Keratinocyte (primary cell): ENCODE measurements at regions not wholly inside any gene's neighbourhood (a gene's known extent, or its start where the extent isn't known, plus 50 kb on each side); places are given as distances from the start of the nearest gene placed in this dataset.

Experiments used
- DNase-seq: peaks from one replicate; pipeline ENCODE4 v3.0.0-alpha.2; 2011; ENCODE audit warnings: low read depth, missing footprints, low spot score
- FAIRE-seq: peaks from 2 replicates; lab custom pipeline; 2011; peaks lifted over from hg19 to GRCh38; lab: Jason Lieb, UNC
- H2AFZ ChIP-seq: 2 replicates; pipeline ENCODE4 v1.6.0; 2012; ENCODE audit warnings: low read length, control low read depth, inconsistent platforms; ENCODE audit not compliant: control insufficient read depth
- H3K27ac ChIP-seq: 2 replicates; pipeline ENCODE4 v1.5.1; 2011; ENCODE audit warnings: low read length; ENCODE audit not compliant: control insufficient read depth, insufficient read depth
- H3K27me3 ChIP-seq: 3 replicates; pipeline ENCODE4 v1.6.0; 2011; ENCODE audit warnings: low read length; ENCODE audit not compliant: control insufficient read depth, insufficient read depth; ENCODE audit errors: extremely low read depth
- H3K36me3 ChIP-seq, 2 experiments: 2 replicates in 1 of 2; 3 replicates in 1 of 2; pipeline ENCODE4 v1.5.1; 2011; ENCODE audit warnings: low read length in 2 of 2, mild to moderate bottlenecking in 1 of 2; ENCODE audit not compliant: control insufficient read depth in 2 of 2, insufficient read depth in 2 of 2; ENCODE audit errors: extremely low read depth in 1 of 2
- H3K4me1 ChIP-seq: 3 replicates; pipeline ENCODE4 v1.5.1; 2011; ENCODE audit warnings: low read length; ENCODE audit not compliant: control insufficient read depth, insufficient read depth; ENCODE audit errors: extremely low read depth
- H3K4me2 ChIP-seq: 3 replicates; pipeline ENCODE4 v1.6.0; 2011; ENCODE audit warnings: low read depth, low read length; ENCODE audit not compliant: control insufficient read depth, insufficient read depth; ENCODE audit errors: extremely low read depth
- H3K4me3 ChIP-seq, 3 experiments: fragments of 200-600 bp in 1 of 3; sonication (generic) in 1 of 3; 2 replicates in 2 of 3; 3 replicates in 1 of 3; pipeline ENCODE4 v1.5.1; 2011 to 2016; ENCODE audit warnings: low read length in 3 of 3, mild to moderate bottlenecking in 3 of 3, control low read depth in 2 of 3, inconsistent platforms in 1 of 3, low read depth in 1 of 3, mixed read lengths in 1 of 3, mixed run types in 1 of 3, moderate library complexity in 1 of 3; ENCODE audit not compliant: control insufficient read depth in 2 of 3, insufficient read depth in 2 of 3; ENCODE audit errors: extremely low read depth in 1 of 3
- H3K79me2 ChIP-seq: 2 replicates; pipeline ENCODE4 v1.6.0; 2012; ENCODE audit warnings: low read length; ENCODE audit not compliant: control insufficient read depth, insufficient read depth
- H3K9ac ChIP-seq: 3 replicates; pipeline ENCODE4 v1.6.0; 2011; ENCODE audit warnings: low read length; ENCODE audit not compliant: control insufficient read depth, insufficient read depth; ENCODE audit errors: extremely low read depth
- H3K9me1 ChIP-seq: 3 replicates; pipeline ENCODE4 v1.6.0; 2011; ENCODE audit warnings: low read length; ENCODE audit not compliant: control insufficient read depth, insufficient read depth; ENCODE audit errors: extremely low read depth
- H3K9me3 ChIP-seq: 2 replicates; pipeline ENCODE4 v1.5.1; 2012; ENCODE audit warnings: low read depth, low read length; ENCODE audit not compliant: control insufficient read depth
- H4K20me1 ChIP-seq: 3 replicates; pipeline ENCODE4 v1.6.0; 2011; ENCODE audit warnings: low read length; ENCODE audit not compliant: control insufficient read depth, insufficient read depth; ENCODE audit errors: extremely low read depth
- CTCF ChIP-seq, 3 experiments: IDR thresholded peaks in 1 of 3; conservative IDR thresholded peaks in 1 of 3; optimal IDR thresholded peaks in 1 of 3; 2 replicates in 2 of 3; 3 replicates in 1 of 3; pipeline versions ENCODE3 to v1.5.1; 2011; ENCODE audit warnings: low read length in 3 of 3, mild to moderate bottlenecking in 3 of 3, moderate library complexity in 2 of 3, control low read depth in 1 of 3, inconsistent platforms in 1 of 3; ENCODE audit not compliant: insufficient read depth in 2 of 3; ENCODE audit errors: extremely low read depth in 1 of 3
- EZH2 ChIP-seq: IDR thresholded peaks from one replicate; pipeline ENCODE4 v1.6.1; 2012; ENCODE audit warnings: inconsistent platforms, mild to moderate bottlenecking, low read length, moderate library complexity
- dilution Hi-C: fragments of 300-500 bp; cut with MboI; formaldehyde crosslinking; loops from one replicate; pipeline ENCODE4 v1.7.0; 2020; ENCODE audit warnings: low sequenced_read_pairs; ENCODE audit not compliant: extremely low pct_ligation_motif_present

- Histone ChIP-seq H3K9ac (no peak overlapping the region), H2AFZ (no peak overlapping the region), H4K20me1 (no peaks in the 10 kb centered on the region), H3K27ac (no peak overlapping the region), H3K4me2 (no peak overlapping the region), H3K4me3 (no peak overlapping the region), H3K79me2 (no peaks in the 10 kb centered on the region), H3K36me3 (no peaks in the 10 kb centered on the region), H3K27me3 (no peaks in the 10 kb centered on the region), H3K9me1 (no peaks in the 10 kb centered on the region), H3K9me3 (no peaks in the 10 kb centered on the region), H3K4me1 (no peaks in the 10 kb centered on the region)
- DNase-seq, result no peak
- dilution Hi-C loops, result no loop called here
- FAIRE-seq, result no peak
- no peak for TF ChIP-seq CTCF (optimal IDR thresholded peaks at IDR 0.05 in 1 of 3, IDR thresholded peaks at IDR 0.05 in 1 of 3, conservative IDR thresholded peaks at IDR 0.05 in 1 of 3; ENCODE audit: extremely low read depth in 1 of 3, insufficient read depth in 2 of 3, low read length in 3 of 3)
These were observed 790.3 kb downstream of the SLITRK5 start for GRCh38 chr13:88461272-88462009.

DNA sequence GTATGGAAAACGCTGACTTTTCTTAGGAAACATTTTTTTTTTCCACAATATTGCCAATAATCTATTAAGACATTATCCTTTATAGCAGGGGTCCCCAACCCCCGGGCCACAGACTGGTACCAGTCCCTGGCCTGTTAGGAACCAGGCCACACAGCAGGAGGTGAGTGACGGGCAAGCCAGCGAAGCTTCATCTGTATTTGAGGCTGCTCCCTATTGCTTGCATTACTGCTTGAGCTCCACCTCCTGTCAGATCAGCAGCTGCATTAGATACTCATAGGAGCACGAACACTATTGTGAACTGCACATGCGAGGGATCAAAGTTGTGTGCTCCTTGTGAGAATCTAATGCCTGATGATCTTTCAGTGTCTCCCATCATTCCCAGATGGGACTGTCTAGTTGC is 793.7 kb downstream of the SLITRK5 start:
- FAIRE-seq (no peak), DNase-seq (no peak)
- no peaks in the 10 kb centered on the region for H3K4me1 ChIP-seq
- no peaks in the 10 kb centered on the region for H3K9me3 ChIP-seq
- no peaks in the 10 kb centered on the region for H3K9me1 ChIP-seq
- TF ChIP-seq EZH2, result no peak
- no peak for TF ChIP-seq CTCF (optimal IDR thresholded peaks at IDR 0.05 in 1 of 3, IDR thresholded peaks at IDR 0.05 in 1 of 3, conservative IDR thresholded peaks at IDR 0.05 in 1 of 3; ENCODE audit: extremely low read depth in 1 of 3, insufficient read depth in 2 of 3, low read length in 3 of 3)
- H3K27ac ChIP-seq, result no peak overlapping the region
- no peak overlapping the region for H2AFZ ChIP-seq
- no peaks in the 10 kb centered on the region for H3K79me2 ChIP-seq
- no peak overlapping the region for H3K4me3 ChIP-seq
- H4K20me1 ChIP-seq, result no peaks in the 10 kb centered on the region
- dilution Hi-C loops, result no loop called here
- H3K4me2 ChIP-seq, result no peak overlapping the region
- no peak overlapping the region for H3K9ac ChIP-seq
- H3K27me3 ChIP-seq, result no peaks in the 10 kb centered on the region
- no peaks in the 10 kb centered on the region for H3K36me3 ChIP-seq
